Neuronal stem cell (in vitro differentiated cells): ENCODE measurements at regions not wholly inside any gene's neighbourhood (a gene's known extent, or its start where the extent isn't known, plus 50 kb on each side); places are given as distances from the start of the nearest gene placed in this dataset.

Experiments used
- DNase-seq: peaks from one replicate; pipeline ENCODE4 v3.0.0-alpha.2; 2013; ENCODE audit warnings: low spot score
- H2AFZ ChIP-seq: one replicate; pipeline ENCODE4 v1.6.1; 2013; ENCODE audit warnings: mild to moderate bottlenecking, low read length, inconsistent platforms
- H2AK5ac ChIP-seq: 2 replicates; pipeline ENCODE4 v1.6.1; 2013; ENCODE audit warnings: low read depth, mild to moderate bottlenecking, inconsistent platforms, low read length, moderate library complexity, mixed read lengths
- H2BK120ac ChIP-seq: 2 replicates; pipeline ENCODE4 v1.6.1; 2013; ENCODE audit warnings: low read depth, mild to moderate bottlenecking, inconsistent platforms, low read length, moderate library complexity, mixed read lengths
- H2BK12ac ChIP-seq: one replicate; pipeline ENCODE4 v1.6.1; 2013; ENCODE audit warnings: low read length, inconsistent platforms
- H2BK15ac ChIP-seq: 2 replicates; pipeline ENCODE4 v1.6.1; 2013; ENCODE audit warnings: mild to moderate bottlenecking, low read length, inconsistent platforms, mixed read lengths
- H2BK5ac ChIP-seq: one replicate; pipeline ENCODE4 v1.6.1; 2013; ENCODE audit warnings: inconsistent platforms, mild to moderate bottlenecking, low read length, moderate library complexity
- H3K14ac ChIP-seq: one replicate; pipeline ENCODE4 v1.6.1; 2013; ENCODE audit warnings: low read length, inconsistent platforms
- H3K18ac ChIP-seq: 2 replicates; pipeline ENCODE4 v1.6.1; 2013; ENCODE audit warnings: low read length, inconsistent platforms
- H3K23ac ChIP-seq: 2 replicates; pipeline ENCODE4 v1.6.1; 2013; ENCODE audit warnings: low read depth, mild to moderate bottlenecking, mixed read lengths, low read length, inconsistent platforms; ENCODE audit not compliant: poor library complexity
- H3K27ac ChIP-seq: replicated peaks from 3 replicates; pipeline ENCODE4 v1.5.1; 2013; ENCODE audit warnings: low read length, inconsistent platforms
- H3K27me3 ChIP-seq, 3 experiments: 2 replicates each; pipeline ENCODE4 v1.6.1; 2013; ENCODE audit warnings: low read length in 3 of 3, mild to moderate bottlenecking in 2 of 3, inconsistent platforms in 1 of 3, low read depth in 1 of 3, mixed read lengths in 1 of 3, moderate library complexity in 1 of 3; ENCODE audit not compliant: control insufficient read depth in 3 of 3, insufficient read depth in 3 of 3
- H3K36me3 ChIP-seq, 2 donors: replicated peaks in 1 of 2; 2 replicates each; pipeline ENCODE4 v1.6.1; 2013; ENCODE audit warnings: low read length in 2 of 2; ENCODE audit not compliant: control insufficient read depth in 2 of 2, insufficient read depth in 2 of 2
- H3K4ac ChIP-seq: 2 replicates; pipeline ENCODE4 v1.6.1; 2013; ENCODE audit warnings: inconsistent platforms, mild to moderate bottlenecking, low read length, moderate library complexity
- H3K4me1 ChIP-seq, 2 donors: 1 replicate in 1 of 2; 2 replicates in 1 of 2; pipeline ENCODE4 v1.6.1; 2013; ENCODE audit warnings: low read length in 2 of 2, low read depth in 1 of 2; ENCODE audit not compliant: control insufficient read depth in 2 of 2, insufficient read depth in 1 of 2
- H3K4me2 ChIP-seq: one replicate; pipeline ENCODE4 v1.6.1; 2013; ENCODE audit warnings: mild to moderate bottlenecking, low read length, inconsistent platforms; ENCODE audit not compliant: insufficient read depth, poor library complexity, severe bottlenecking
- H3K4me3 ChIP-seq, 2 donors: 2 replicates each; pipeline ENCODE4 v1.5.1; 2013; ENCODE audit warnings: low read length in 2 of 2, mild to moderate bottlenecking in 2 of 2, inconsistent platforms in 1 of 2, moderate library complexity in 1 of 2
- H3K79me1 ChIP-seq: one replicate; pipeline ENCODE4 v1.6.1; 2013; ENCODE audit warnings: low read depth, mild to moderate bottlenecking, inconsistent platforms, low read length, moderate library complexity
- H3K9ac ChIP-seq: one replicate; pipeline ENCODE4 v1.6.1; 2013; ENCODE audit warnings: mild to moderate bottlenecking, low read depth, low read length, inconsistent platforms; ENCODE audit not compliant: poor library complexity
- H3K9me3 ChIP-seq, 2 donors: replicated peaks in 1 of 2; 2 replicates each; pipeline versions ENCODE3 to v1.6.1; 2013; ENCODE audit warnings: low read length in 2 of 2, mild to moderate bottlenecking in 2 of 2, inconsistent platforms in 1 of 2, low read depth in 1 of 2, mixed read lengths in 1 of 2, moderate library complexity in 1 of 2; ENCODE audit not compliant: control insufficient read depth in 2 of 2, insufficient read depth in 1 of 2
- H4K8ac ChIP-seq: one replicate; pipeline ENCODE4 v1.6.1; 2013; ENCODE audit warnings: low read depth, mild to moderate bottlenecking, inconsistent platforms, low read length, moderate library complexity
- H4K91ac ChIP-seq: one replicate; pipeline ENCODE4 v1.6.1; 2013; ENCODE audit warnings: low read length, low read depth, mild to moderate bottlenecking, inconsistent platforms; ENCODE audit not compliant: poor library complexity
- WGBS, 2 donors: extraction: QIAGEN DNeasy Blood & Tissue Kit; methylation state at CpG; one replicate each; pipeline ENCODE4 v1.1.7; 2013; ENCODE audit warnings: missing lambda C conversion rate in 2 of 2, mixed read lengths in 1 of 2; ENCODE audit not compliant: insufficient read length in 2 of 2, insufficient replicate concordance in 1 of 2; ENCODE audit errors: extremely low coverage in 2 of 2; 5-methylcytosine and 5-hydroxymethylcytosine counted together

- no peaks in the 10 kb centered on the region for H3K36me3 ChIP-seq
- WGBS, 2 donors = no CpG with 5 or more reads among the region's 4 CpGs
- H3K27me3 ChIP-seq = no peaks in the 10 kb centered on the region
- no peak overlapping the region for H2BK15ac ChIP-seq
- no peak overlapping the region for H2AK5ac ChIP-seq
- H3K4ac ChIP-seq = no peak overlapping the region
- no peak overlapping the region for H3K23ac ChIP-seq
- no peak for DNase-seq
- H2BK12ac ChIP-seq = no peak overlapping the region
- H3K18ac ChIP-seq = no peak overlapping the region
- no peaks in the 10 kb centered on the region for H3K9me3 ChIP-seq
- H4K8ac ChIP-seq = no peak overlapping the region
- H3K4me2 ChIP-seq = no peak overlapping the region
- no peak overlapping the region for H2BK5ac ChIP-seq
- H4K91ac ChIP-seq = no peak overlapping the region
- no peak overlapping the region for H3K14ac ChIP-seq
- H2AFZ ChIP-seq = no peak overlapping the region
- H3K4me1 ChIP-seq = peaks cover 0 to 5% of the 10 kb centered on the region in 2 donors
- H3K9ac ChIP-seq = no peak overlapping the region
- H3K79me1 ChIP-seq = no peaks in the 10 kb centered on the region
- H3K4me3 ChIP-seq = no peak overlapping the region
- no peak overlapping the region for H3K27ac ChIP-seq
- H2BK120ac ChIP-seq = no peak overlapping the region
Measured at GRCh38 chr14:66233591-66233990, 252.6 kb upstream of the CCDC196 start.

DNA sequence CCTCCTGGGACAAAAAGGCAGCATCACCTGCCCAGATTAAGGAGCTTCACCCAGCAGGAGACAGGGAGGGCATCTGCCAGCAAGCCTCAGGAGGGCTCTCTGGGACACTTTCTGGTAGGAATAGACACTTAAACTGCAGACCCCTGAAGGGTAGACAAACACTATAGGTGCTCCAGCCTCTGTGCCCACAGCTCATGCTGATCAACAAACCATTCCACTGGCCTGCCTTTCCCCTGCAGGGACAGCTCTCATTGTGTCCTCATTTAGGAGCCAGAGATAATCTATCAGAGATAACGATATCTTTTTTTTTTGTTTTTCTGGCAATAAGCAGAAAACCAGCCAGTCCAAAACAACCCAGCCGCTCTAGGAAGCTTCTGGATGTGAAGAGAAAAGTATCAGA is 251.8 kb upstream of the CCDC196 start:
- Histone ChIP-seq H3K27ac (no peak overlapping the region), H4K91ac (no peak overlapping the region), H3K18ac (no peak overlapping the region), H3K4me3 (no peak overlapping the region), H2BK5ac (no peak overlapping the region), H4K8ac (no peak overlapping the region), H3K9me3 (no peaks in the 10 kb centered on the region), H3K36me3 (no peaks in the 10 kb centered on the region), H2BK120ac (no peak overlapping the region), H3K23ac (no peak overlapping the region), H3K27me3 (no peaks in the 10 kb centered on the region), H3K79me1 (no peaks in the 10 kb centered on the region), H2BK15ac (no peak overlapping the region), H2BK12ac (no peak overlapping the region), H3K4me2 (no peak overlapping the region), H3K14ac (no peak overlapping the region), H2AK5ac (no peak overlapping the region), H3K4me1 (peaks cover 0 to 5% of the 10 kb centered on the region in 2 donors), H2AFZ (no peak overlapping the region), H3K4ac (no peak overlapping the region), H3K9ac (no peak overlapping the region)
- no peak for DNase-seq
- no CpG with 5 or more reads among the region's 2 CpGs for WGBS, 2 donors

GRCh38 chr14:66237741-66238140 is 248.4 kb upstream of the CCDC196 start:
- H2AK5ac ChIP-seq = no peak overlapping the region
- peaks cover 0 to 5% of the 10 kb centered on the region in 2 donors for H3K4me1 ChIP-seq
- H3K9ac ChIP-seq = no peak overlapping the region
- no CpG with 5 or more reads among the region's 4 CpGs for WGBS, 2 donors
- no peak overlapping the region for H3K4me2 ChIP-seq
- H4K8ac ChIP-seq = no peak overlapping the region
- no peak overlapping the region for H3K4me3 ChIP-seq
- DNase-seq = no peak
- no peak overlapping the region for H3K23ac ChIP-seq
- no peak overlapping the region for H4K91ac ChIP-seq
- H2BK120ac ChIP-seq = no peak overlapping the region
- H3K14ac ChIP-seq = no peak overlapping the region
- no peaks in the 10 kb centered on the region for H3K36me3 ChIP-seq
- no peak overlapping the region for H2BK15ac ChIP-seq
- no peak overlapping the region for H2BK5ac ChIP-seq
- H3K79me1 ChIP-seq = no peaks in the 10 kb centered on the region
- H3K18ac ChIP-seq = no peak overlapping the region
- H3K4ac ChIP-seq = no peak overlapping the region
- H3K27ac ChIP-seq = no peak overlapping the region
- no peak overlapping the region for H2BK12ac ChIP-seq
- H3K9me3 ChIP-seq = no peaks in the 10 kb centered on the region
- no peaks in the 10 kb centered on the region for H3K27me3 ChIP-seq
- H2AFZ ChIP-seq = no peak overlapping the region

DNA sequence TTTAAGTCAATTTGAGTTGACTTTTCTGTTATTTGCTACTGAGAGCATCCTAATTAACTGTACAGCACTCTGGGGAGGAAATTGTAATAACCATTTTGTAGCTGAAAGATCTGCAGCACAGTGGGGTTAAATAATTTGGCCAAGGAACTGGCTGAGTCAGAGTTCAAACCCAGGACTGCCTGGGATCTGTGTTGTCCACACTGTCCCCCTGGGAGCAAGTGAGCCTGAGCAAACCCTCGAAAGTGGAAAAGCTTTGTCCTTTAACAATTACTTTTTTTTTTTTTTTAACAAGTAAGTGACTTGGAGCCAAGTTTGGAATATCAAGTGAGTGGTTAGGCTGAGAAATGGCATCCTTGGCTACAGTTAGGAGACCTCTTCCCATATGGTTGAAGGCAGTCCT is 247.2 kb upstream of the CCDC196 start:
- Histone ChIP-seq H3K36me3 (no peaks in the 10 kb centered on the region), H3K23ac (no peak overlapping the region), H4K8ac (no peak overlapping the region), H4K91ac (no peak overlapping the region), H3K79me1 (no peaks in the 10 kb centered on the region), H3K27me3 (no peaks in the 10 kb centered on the region), H3K14ac (no peak overlapping the region), H2BK120ac (no peak overlapping the region), H3K4ac (no peak overlapping the region), H3K18ac (no peak overlapping the region), H3K27ac (no peak overlapping the region), H2BK5ac (no peak overlapping the region), H3K4me1 (peaks cover 0 to 5% of the 10 kb centered on the region in 2 donors), H2AFZ (no peak overlapping the region), H2AK5ac (no peak overlapping the region), H2BK12ac (no peak overlapping the region), H2BK15ac (no peak overlapping the region), H3K9me3 (no peaks in the 10 kb centered on the region), H3K9ac (no peak overlapping the region), H3K4me3 (no peak overlapping the region), H3K4me2 (no peak overlapping the region)
- no peak for DNase-seq
- no CpG with 5 or more reads among the region's 1 CpG for WGBS, 2 donors
